GM20000 (cell line): ENCODE measurements at regions not wholly inside any gene's neighbourhood (a gene's known extent, or its start where the extent isn't known, plus 50 kb on each side); places are given as distances from the start of the nearest gene placed in this dataset.
"Not testable (repeated sequence)": the region's sequence is repeated elsewhere in the genome, so short reads cannot be mapped to it uniquely, and the experiment has no call there.

Source experiments
- DNase-seq: peaks from one replicate; pipeline ENCODE4 v3.0.0; 2012; ENCODE audit warnings: low spot score
- CTCF ChIP-seq: IDR thresholded peaks from 2 replicates; pipeline ENCODE4 v1.5.1; 2012; ENCODE audit warnings: mild to moderate bottlenecking, control low read depth; ENCODE audit errors: extremely low read depth, missing control alignments

DNA sequence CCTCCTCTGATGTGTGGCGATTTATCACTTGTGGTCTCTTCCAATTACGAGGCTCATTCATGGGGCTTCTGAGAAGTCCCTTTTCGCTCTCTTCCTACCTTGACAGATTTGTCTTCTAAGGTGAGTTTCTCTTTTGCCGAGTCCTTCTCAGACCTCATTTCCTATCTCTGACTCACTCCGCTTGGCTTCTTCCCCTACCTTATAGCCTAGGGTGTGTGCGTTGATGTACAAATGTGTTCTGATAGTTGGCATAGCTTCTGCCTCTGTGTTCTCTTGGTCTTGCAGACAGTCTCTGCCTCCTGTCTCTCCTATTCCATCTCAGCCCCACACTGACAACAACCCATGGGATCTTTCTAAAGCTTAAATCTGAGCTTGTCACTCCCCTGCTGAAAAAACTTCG, 56.9 kb upstream of the SHB start:
- TF ChIP-seq CTCF, result no peak
- DNase-seq, result no peak

- DNase-seq, result not testable (repeated sequence)
Measured at GRCh38 chr9:38123359-38123758, 54.3 kb upstream of the SHB start.

DNA sequence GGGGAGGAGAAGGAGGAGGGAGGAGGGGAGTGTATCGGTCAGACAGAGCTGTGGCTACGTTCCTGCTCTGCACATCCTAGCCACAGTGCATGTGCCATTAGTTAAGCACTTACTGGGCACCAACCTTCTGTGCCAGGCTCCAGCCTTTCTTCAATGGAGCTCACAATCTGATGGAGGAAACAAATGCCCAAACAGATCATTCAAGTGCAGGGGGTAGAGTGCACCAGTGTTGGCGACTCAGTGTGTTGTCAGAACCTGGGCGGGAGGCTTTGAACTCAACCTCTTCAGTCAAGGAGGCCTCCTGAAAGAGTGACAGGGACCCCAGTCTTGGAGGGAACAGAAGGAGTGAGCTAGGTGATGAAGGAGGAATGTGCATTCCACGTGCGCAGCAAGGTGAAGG, 51.9 kb upstream of the SHB start:
- TF ChIP-seq CTCF, result no peak
- DNase-seq, result no peak

DNA sequence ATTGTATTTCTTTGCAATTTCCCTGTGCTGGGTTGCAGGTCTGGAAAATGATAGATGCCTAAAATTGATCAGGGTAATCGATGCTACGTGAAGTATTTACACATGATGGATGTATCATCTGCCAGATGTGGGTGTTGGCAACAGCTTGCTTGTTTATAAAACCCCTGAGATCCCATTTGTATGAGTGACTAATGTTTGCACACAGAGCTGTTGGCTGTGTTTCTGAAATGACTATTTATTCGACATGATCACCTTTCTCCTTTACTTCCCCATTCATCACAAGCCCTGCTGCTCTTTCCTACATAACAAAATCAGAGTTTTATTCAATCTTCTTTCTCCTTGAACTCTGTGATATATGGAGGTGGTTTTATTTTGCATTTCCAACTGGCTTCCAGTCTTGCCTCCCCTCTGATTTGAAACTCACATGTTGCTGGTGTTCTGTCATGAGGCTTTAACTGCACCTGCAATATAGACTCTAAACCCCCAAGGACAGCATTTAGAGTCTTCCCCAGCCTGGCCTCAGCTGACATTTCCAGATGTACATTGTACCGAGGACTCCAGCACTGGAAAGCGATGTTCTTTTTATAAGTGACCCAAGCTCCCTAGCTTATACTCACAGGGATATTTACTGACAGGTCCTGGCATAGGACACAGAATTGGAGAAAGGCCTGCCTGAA, 50.7 kb upstream of the SHB start:
- TF ChIP-seq CTCF, result no peak
- DNase-seq, result no peak

GRCh38 chr9:38118862-38119438, 49.9 kb upstream of the SHB start:
- TF ChIP-seq CTCF, result no peak
- no peak for DNase-seq
